NOMO-1 treated with DMSO at 0.1 percent for 48 hours (cell line): ENCODE measurements at regions not wholly inside any gene's neighbourhood (a gene's known extent, or its start where the extent isn't known, plus 50 kb on each side); places are given as distances from the start of the nearest gene placed in this dataset.

Experiments
- DNase-seq: peaks from one replicate; lab custom pipeline; 2025; ENCODE audit not compliant: unreplicated experiment; lab: John Stamatoyannopoulos, UW

- DNase-seq, result no peak
Observed at GRCh38 chr21:27268290-27268689, 301.4 kb upstream of the ADAMTS5 start.

GRCh38 chr21:27265949-27266348 lies 299.1 kb upstream of the ADAMTS5 start:
- DNase-seq, result no peak

GRCh38 chr21:27265492-27265891 lies 298.6 kb upstream of the ADAMTS5 start:
- DNase-seq, result no peak

- DNase-seq, result no peak
Observed at GRCh38 chr21:27261676-27262075, 294.8 kb upstream of the ADAMTS5 start.

- DNase-seq, result no peak
Observed at GRCh38 chr21:27260728-27261127, 293.8 kb upstream of the ADAMTS5 start.

GRCh38 chr21:27258742-27259448 lies 292.0 kb upstream of the ADAMTS5 start:
- DNase-seq, result no peak

GRCh38 chr21:27257908-27258556 lies 291.1 kb upstream of the ADAMTS5 start:
- no peak for DNase-seq

- DNase-seq, result no peak
Observed at GRCh38 chr21:27257226-27257625, 290.3 kb upstream of the ADAMTS5 start.

GRCh38 chr21:27251752-27252151 lies 284.9 kb upstream of the ADAMTS5 start:
- no peak for DNase-seq

- no peak for DNase-seq
Observed at GRCh38 chr21:27250366-27250765, 283.5 kb upstream of the ADAMTS5 start.

GRCh38 chr21:27248814-27249213 lies 281.9 kb upstream of the ADAMTS5 start:
- no peak for DNase-seq

- DNase-seq, result no peak
Observed at GRCh38 chr21:27246741-27247140, 279.9 kb upstream of the ADAMTS5 start.

- no peak for DNase-seq
Observed at GRCh38 chr21:27244776-27245175, 277.9 kb upstream of the ADAMTS5 start.

GRCh38 chr21:27244352-27244751 lies 277.5 kb upstream of the ADAMTS5 start:
- DNase-seq, result no peak

GRCh38 chr21:27240839-27241238 lies 274.0 kb upstream of the ADAMTS5 start:
- DNase-seq, result no peak

- no peak for DNase-seq
Observed at GRCh38 chr21:27233514-27234115, 266.7 kb upstream of the ADAMTS5 start.

- DNase-seq, result no peak
Observed at GRCh38 chr21:27225940-27226339, 259.1 kb upstream of the ADAMTS5 start.

GRCh38 chr21:27225151-27225550 lies 258.3 kb upstream of the ADAMTS5 start:
- no peak for DNase-seq

GRCh38 chr21:27224169-27224568 lies 257.3 kb upstream of the ADAMTS5 start:
- no peak for DNase-seq

- DNase-seq, result no peak
Observed at GRCh38 chr21:27221077-27221476, 254.2 kb upstream of the ADAMTS5 start.

GRCh38 chr21:27220416-27220815 lies 253.5 kb upstream of the ADAMTS5 start:
- DNase-seq, result no peak

GRCh38 chr21:27219068-27219467 lies 252.2 kb upstream of the ADAMTS5 start:
- DNase-seq, result no peak
